ENCODE measurements at regions not wholly inside any gene's neighbourhood (a gene's known extent, or its start where the extent isn't known, plus 50 kb on each side); places are given as distances from the start of the nearest gene placed in this dataset.
"Not testable (repeated sequence)": the region's sequence is repeated elsewhere in the genome, so short reads cannot be mapped to it uniquely, and the experiment has no call there.

DNA sequence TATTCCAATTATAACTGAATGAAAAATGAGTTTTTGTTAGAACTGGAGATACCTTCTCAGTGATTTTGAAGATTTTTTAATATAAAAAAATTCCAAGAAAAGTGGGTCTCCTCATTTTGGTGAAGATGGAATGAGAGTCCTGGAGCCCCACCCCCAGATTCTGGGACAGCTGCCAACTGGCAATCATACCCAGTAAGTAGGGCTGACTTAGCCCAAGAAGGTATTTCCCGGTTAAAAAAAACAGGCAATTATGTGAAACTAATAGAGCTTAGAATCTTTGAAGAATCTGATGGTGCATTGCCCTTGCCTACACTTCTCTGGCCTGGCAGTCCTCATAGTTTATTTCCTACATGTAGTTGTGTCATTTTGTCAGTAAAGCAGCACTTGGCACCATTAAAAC, 52.8 kb upstream of the VWDE start:
- peak; percentile 28 for DNase-seq

DNA sequence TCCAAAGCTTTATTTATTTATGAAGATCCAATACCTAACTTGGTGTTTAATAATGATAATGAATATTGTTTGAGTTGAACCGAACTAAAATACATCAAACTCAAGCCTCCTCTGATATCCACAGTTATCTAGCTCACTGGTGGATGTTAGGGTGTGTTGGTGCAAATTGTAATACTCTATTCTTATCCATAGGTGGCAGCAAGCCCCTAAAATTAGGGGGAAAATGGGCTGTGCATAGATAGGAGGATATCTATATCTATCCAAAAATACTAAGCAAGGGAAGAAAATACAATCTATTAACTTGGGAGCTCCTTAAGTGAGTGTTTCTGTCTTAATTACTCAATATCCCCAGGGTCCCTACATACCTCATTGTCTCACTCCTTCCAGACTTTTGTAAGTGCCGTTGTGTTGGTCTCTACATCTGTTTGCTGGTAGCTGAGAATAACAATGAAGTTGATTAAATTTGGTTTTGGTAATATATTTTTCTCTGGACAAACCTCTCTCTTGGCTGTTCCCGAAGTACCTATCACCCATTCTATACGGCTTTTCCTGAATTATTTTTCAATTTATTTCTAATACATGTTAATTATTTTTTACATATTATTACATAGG, 55.0 kb upstream of the VWDE start:
- no peak for DNase-seq

DNA sequence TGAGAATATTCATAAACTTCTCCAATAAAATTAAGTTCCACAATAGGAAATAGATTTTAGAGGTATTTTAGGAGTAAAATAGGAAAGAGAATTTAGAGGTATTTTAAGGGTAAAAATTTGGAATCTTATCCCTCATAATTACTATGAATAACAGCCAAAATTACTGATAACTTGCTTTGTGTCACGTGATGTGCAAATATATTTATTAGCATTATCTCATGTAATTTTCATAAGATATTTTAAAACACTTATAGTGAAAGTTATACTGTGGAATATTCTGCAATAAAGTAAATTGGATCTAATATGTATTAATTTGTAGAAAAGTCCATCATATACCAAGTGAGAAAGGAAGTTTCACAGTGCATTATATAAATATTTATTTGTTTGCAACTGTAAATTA, 64.2 kb upstream of the VWDE start:
- DNase-seq = no peak

DNA sequence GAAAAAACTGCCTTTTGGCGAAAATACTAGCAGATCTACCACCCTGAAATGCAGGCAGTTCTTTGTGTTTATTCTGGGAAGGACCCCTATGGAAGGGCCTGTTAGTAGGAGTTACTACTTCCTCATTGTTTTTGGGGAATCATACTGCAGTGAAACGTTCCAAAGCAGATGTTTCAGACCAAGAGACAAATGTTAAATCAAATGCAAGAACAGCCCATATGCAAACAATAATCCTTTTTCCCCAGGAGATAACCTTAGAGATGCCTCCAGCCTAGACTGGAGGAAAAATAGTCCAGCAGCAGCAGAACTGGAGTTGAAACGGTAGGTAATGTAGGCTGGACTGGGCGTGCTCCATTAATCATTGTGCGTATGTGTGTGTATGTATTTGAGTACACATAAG, 65.9 kb upstream of the VWDE start:
- DNase-seq = no peak

DNA sequence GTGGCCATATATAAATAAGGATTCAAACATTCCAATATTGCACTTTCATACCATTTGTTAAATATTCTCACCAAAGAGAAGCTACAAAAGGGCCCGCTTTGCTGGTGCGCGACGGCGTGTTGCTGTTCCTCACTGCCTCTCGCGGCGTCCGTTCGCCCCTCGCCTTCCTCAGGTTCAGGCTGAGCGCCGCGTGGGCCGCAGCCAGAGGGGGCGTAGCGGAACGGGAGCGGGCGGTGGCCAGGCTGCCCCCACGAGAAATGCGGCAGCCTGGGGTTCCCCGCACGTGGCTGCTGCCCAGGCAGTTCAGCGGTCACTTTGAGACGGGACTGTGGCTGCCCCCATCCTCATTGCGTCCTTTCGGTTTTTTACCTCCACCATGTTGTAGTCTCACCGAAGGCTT, 67.3 kb upstream of the VWDE start:
- no peak for DNase-seq

DNA sequence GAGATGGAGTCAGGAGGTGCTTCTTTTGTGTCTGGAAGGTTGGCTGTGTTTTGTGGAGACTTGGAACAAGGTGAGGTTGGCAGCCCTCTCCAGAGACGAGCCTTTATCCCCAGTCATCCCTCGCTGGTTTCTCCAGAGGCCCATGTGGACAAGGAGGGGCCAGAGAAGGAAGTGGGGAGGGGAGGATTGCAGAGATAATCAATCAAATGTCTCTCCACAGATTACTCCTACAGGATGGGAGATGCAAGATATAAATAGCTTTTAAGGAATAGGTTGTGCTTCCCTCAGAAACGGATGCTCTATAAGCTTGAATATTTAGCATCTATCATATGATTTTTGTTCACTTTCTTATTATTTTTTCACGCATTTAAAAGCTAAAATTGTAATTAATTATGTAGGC, 70.4 kb upstream of the VWDE start:
- no peak for DNase-seq

DNA sequence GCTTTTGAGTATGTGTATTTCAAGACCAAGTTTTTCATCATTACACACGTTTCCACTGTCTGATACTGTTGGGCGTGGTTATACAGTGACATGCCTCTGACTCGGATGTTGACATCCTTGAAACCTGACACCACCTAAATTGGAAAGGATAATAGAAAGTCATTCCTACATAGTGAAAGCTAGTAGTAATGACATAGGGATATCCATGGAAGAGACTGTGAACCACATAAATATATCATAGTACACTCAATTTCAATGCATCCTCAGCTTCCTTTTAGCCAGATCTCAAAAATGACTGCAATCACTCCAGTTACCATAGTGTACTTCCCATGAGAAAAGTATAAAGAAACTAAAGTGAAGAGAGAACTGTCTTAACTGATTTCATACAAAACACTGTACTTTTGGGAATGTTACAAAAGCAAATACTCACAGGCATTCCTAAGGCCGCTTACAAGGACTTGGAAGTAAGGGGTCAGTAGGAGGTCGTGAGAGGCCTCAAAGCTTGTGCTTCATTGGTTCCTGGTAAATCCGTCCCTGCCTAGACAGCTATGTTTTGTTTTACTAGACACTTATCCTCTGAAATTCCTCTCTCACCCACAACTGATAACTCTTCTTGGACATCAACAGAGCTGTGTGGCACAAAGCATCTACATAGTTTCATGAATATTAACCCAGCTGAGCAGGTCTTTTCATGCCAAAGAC, 71.8 kb upstream of the VWDE start:
- no peak for DNase-seq

GRCh38 chr7:12477620-12478019, 74.0 kb upstream of the VWDE start:
- DNase-seq = no peak

DNA sequence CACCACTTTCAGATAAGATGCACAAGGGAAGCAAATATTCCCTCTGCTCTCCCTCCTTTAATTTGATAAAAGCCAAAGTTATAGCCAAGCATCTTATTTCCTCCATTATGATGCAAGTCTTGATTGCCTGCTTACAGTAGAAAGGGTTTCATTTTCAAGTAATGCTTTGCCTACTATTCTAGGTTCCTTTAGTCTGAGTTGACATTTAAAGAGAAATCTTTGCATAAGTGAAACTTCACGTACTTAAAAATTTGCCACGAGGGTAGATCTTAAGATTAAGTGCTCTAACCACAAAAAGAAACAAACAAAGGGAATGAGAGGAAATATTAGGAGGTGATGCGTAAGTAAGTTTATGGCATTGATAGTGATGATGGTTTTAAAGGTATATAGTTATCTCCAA, 78.1 kb upstream of the VWDE start:
- DNase-seq = no peak

- no peak for DNase-seq
These were observed 82.2 kb upstream of the VWDE start for GRCh38 chr7:12485845-12486244.

DNA sequence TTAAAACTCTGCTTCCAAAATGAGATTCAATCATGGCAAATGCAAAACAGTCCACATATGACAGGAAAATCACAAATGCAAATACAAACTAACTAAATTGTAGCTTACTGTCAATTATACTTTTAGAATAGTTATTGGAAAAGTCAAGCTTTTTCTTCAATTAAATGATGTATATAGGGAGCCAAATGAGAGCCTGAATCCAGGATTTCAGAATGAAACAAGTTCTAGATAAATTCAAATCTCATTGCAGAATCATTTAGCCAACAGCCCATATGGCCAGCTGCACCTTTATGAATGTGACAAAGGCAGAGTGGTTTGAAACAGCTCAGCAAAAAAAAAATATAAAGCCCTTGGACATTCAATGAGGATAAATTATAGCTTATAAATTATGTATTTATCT, 82.2 kb upstream of the SCIN start:
- DNase-seq = no peak

DNA sequence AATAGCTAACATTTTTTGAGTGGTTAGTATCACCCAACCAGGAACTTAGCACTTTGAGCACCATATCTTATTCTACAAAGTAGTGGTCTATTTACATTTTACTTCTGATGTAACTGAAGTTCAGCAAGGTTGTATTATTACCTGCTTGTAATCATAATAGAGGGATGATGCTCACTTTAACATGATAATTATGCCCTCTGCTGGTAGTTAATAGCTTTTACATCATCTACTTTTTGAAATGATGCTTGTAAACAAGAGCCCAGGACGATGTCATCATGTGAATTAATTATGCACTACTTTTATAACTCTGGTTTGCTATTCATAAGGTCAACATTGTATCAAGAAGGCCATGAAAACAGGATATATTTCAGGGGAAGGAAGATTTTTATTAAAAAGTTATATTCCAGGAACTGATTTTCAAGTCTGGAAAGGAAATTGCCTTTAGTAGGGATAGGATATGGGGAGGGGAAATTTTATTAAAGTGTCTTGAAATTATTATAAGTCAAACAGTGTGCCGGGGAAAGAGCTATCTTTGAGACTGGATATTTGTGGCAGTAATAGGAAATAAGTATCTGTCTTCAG, 80.3 kb upstream of the SCIN start:
- DNase-seq = no peak

- DNase-seq = no peak
These were observed 79.6 kb upstream of the SCIN start for GRCh38 chr7:12490940-12491339.

DNA sequence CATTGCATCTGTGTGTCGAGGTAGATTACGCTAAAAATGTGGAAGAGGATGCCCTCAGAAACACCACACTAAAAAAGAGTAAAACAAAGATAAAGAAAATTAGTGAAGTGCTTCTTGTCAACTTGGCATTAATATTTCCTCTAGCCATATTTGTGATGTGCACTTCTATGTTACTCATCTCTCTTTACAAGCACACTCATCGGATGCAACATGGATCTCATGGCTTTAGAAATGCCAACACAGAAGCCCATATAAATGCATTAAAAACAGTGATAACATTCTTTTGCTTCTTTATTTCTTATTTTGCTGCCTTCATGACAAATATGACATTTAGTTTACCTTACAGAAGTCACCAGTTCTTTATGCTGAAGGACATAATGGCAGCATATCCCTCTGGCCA, 79.0 kb upstream of the SCIN start:
- no peak for DNase-seq

- DNase-seq = no peak
These were observed 77.1 kb upstream of the SCIN start for GRCh38 chr7:12493407-12493806.

DNA sequence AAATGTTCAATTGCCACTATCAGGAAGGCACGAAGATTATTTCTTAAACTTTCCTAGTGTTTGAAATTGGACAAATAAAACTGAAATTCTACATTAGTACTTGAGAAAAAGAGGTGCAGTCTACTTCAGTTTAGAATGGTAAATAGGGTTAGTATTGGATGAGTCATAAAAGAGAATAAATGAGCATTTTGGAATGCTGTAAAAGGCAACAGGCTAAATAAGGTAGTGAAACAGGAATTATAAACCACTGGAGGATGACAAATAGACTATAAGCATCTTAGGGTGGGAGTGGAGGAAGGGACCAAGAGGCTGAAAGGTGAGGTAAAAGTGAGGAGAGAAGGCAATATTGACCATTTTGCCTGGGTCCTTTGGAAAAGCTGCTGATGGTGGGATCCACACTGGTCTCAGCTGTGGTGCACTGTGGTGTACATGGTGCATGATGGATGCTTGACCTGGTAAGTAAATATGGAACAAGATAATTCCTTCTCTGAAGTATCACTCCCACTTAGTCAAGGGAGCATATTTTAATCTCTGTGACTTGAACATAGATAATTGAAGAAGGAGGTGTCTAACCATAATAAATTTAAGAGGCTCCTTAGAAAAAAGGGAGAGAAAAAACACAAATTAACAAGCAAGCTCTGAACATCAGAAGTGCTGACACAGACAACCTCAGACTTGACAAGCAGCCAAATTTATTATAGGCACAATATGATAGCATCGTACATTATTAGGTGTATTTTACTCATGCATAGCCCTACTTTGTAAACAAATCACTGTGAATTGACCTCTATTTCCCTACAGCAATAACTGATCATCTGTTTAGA, 76.4 kb upstream of the SCIN start:
- DNase-seq = no peak

- no peak for DNase-seq
These were observed 75.9 kb upstream of the SCIN start for GRCh38 chr7:12494687-12495024.

- not testable (repeated sequence) for DNase-seq
These were observed 73.4 kb upstream of the SCIN start for GRCh38 chr7:12496901-12497674.

- DNase-seq = no peak
These were observed 66.4 kb upstream of the SCIN start for GRCh38 chr7:12504149-12504548.

GRCh38 chr7:12508005-12508404, 62.5 kb upstream of the SCIN start:
- no peak for DNase-seq

DNA sequence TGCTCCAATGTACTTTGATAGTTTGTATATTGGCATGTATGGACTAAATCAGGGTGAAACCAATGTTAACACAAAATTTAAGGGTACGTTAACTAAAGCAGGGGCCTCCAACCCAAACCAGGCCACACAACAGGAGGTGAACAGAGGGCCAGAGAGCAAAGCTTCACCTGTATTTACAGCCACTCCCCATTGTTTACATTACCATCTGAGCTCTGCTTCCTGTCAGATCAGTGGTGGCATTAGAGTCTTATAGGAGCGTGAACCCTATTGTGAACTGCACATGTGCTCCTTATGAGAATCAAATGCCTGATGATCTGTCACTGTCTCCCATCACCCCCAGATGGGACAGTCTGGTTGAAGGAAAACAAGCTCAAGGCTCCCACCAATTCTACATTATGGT, 62.0 kb upstream of the SCIN start:
- no peak for DNase-seq

- no peak for DNase-seq
These were observed 53.1 kb upstream of the SCIN start for GRCh38 chr7:12517451-12517850.
